MM.1S (cell line): ENCODE measurements at regions not wholly inside any gene's neighbourhood (a gene's known extent, or its start where the extent isn't known, plus 50 kb on each side); places are given as distances from the start of the nearest gene placed in this dataset.
A peak's percentile ranks its signal among the peaks of the same experiment; 100 is the strongest.

Source experiments
- DNase-seq: peaks from one replicate; pipeline ENCODE4 v3.0.0-alpha.2; 2015
- H2AFZ ChIP-seq: fragments of 300-600 bp; sonication (generic); 2 replicates; pipeline ENCODE4 v1.6.0; 2016; ENCODE audit warnings: antibody characterized with exemption, low read length
- H3F3A ChIP-seq: fragments of 300-600 bp; sonication (generic); 2 replicates; pipeline ENCODE4 v1.6.1; 2016; ENCODE audit warnings: mild to moderate bottlenecking, antibody characterized with exemption, low read length, moderate library complexity, mixed read lengths; ENCODE audit not compliant: insufficient read depth
- H3K27ac ChIP-seq: fragments of 300-600 bp; sonication (generic); 2 replicates; pipeline ENCODE4 v1.5.1; 2016; ENCODE audit warnings: mild to moderate bottlenecking, low read length
- H3K27me3 ChIP-seq: fragments of 300-600 bp; sonication (generic); replicated peaks from 2 replicates; pipeline ENCODE4 v1.6.0; 2016; ENCODE audit warnings: low read length; ENCODE audit not compliant: insufficient read depth
- H3K36me3 ChIP-seq: fragments of 300-600 bp; sonication (generic); replicated peaks from 2 replicates; pipeline ENCODE4 v1.6.1; 2016; ENCODE audit warnings: mild to moderate bottlenecking, low read length, mixed read lengths; ENCODE audit not compliant: insufficient read depth
- H3K4me1 ChIP-seq: fragments of 300-600 bp; sonication (generic); 2 replicates; pipeline ENCODE4 v1.6.1; 2016; ENCODE audit warnings: low read length, mixed read lengths
- H3K4me2 ChIP-seq: fragments of 300-600 bp; sonication (generic); 2 replicates; pipeline ENCODE4 v1.6.0; 2016; ENCODE audit warnings: low read depth, low read length
- H3K4me3 ChIP-seq: fragments of 300-600 bp; sonication (generic); 2 replicates; pipeline ENCODE4 v1.5.1; 2016; ENCODE audit warnings: low read length, mixed read lengths
- H3K79me2 ChIP-seq: fragments of 300-600 bp; sonication (generic); 2 replicates; pipeline ENCODE4 v1.6.1; 2016; ENCODE audit warnings: mixed run types, low read length, mixed read lengths
- H3K9ac ChIP-seq: fragments of 300-600 bp; sonication (generic); 2 replicates; pipeline ENCODE4 v1.6.1; 2016; ENCODE audit warnings: low read length, mixed read lengths
- H3K9me2 ChIP-seq: fragments of 300-600 bp; sonication (generic); replicated peaks from 2 replicates; pipeline ENCODE4 v1.6.1; 2016; ENCODE audit warnings: mild to moderate bottlenecking, low read length, mixed read lengths; ENCODE audit not compliant: insufficient read depth
- H3K9me3 ChIP-seq: fragments of 300-600 bp; sonication (generic); replicated peaks from 2 replicates; pipeline ENCODE4 v1.6.1; 2016; ENCODE audit warnings: mild to moderate bottlenecking, low read length, mixed read lengths; ENCODE audit not compliant: insufficient read depth
- H4K20me1 ChIP-seq: fragments of 300-600 bp; sonication (generic); 2 replicates; pipeline ENCODE4 v1.6.1; 2016; ENCODE audit warnings: mild to moderate bottlenecking, low read length, moderate library complexity, mixed read lengths; ENCODE audit not compliant: insufficient read depth
- CTCF ChIP-seq: fragments of 300-600 bp; sonication (generic); IDR thresholded peaks from 2 replicates; pipeline ENCODE4 v1.5.1; 2016; ENCODE audit warnings: antibody characterized with exemption, low read length, mixed read lengths
- EZH2 ChIP-seq: fragments of 300-600 bp; sonication (generic); optimal IDR thresholded peaks from 2 replicates; pipeline ENCODE3; 2017; ENCODE audit warnings: low read depth, mild to moderate bottlenecking, antibody characterized with exemption, low read length, mixed read lengths
- EZH2phosphoT487 ChIP-seq: fragments of 300-600 bp; sonication (generic); IDR thresholded peaks from 2 replicates; pipeline ENCODE4 v1.6.1; 2018; ENCODE audit warnings: antibody characterized with exemption, low read length

GRCh38 chr15:66638377-66638776 is 63.7 kb upstream of the SMAD6 start:
- Histone ChIP-seq H3K4me3 (no peak overlapping the region), H3K9me3 (no peaks in the 10 kb centered on the region), H3K9me2 (no peaks in the 10 kb centered on the region), H3K27me3 (no peaks in the 10 kb centered on the region), H3K27ac (peak overlapping the region; percentile 59; the same call in 1 of the 2 replicates), H3K79me2 (no peaks in the 10 kb centered on the region), H3K4me1 (peaks cover 56% of the 10 kb centered on the region), H3F3A (0 out of 2 replicates have a peak, but pooled peaks cover 7% of the 10 kb centered on the region), H3K9ac (no peak overlapping the region), H4K20me1 (no peaks in the 10 kb centered on the region), H3K36me3 (no peaks in the 10 kb centered on the region), H3K4me2 (peak overlapping the region; percentile 43), H2AFZ (peak overlapping the region; percentile 66)
- TF ChIP-seq EZH2phosphoT487 = no peak
- no peak for TF ChIP-seq EZH2
- TF ChIP-seq CTCF = no peak
- peak; percentile 88 for DNase-seq

GRCh38 chr15:66641485-66642315 is 60.3 kb upstream of the SMAD6 start:
- Histone ChIP-seq H3K9me3 (no peaks in the 10 kb centered on the region), H3K27me3 (no peaks in the 10 kb centered on the region), H3K9ac (no peak overlapping the region), H3K4me1 (peaks cover 56% of the 10 kb centered on the region), H3K9me2 (no peaks in the 10 kb centered on the region), H3K4me2 (peak overlapping the region; percentile 33), H4K20me1 (no peaks in the 10 kb centered on the region), H3K4me3 (no peak overlapping the region), H2AFZ (peak overlapping the region; percentile 42; the same call in 1 of the 2 replicates), H3K27ac (peak overlapping the region; percentile 29; the same call in 1 of the 2 replicates), H3K36me3 (no peaks in the 10 kb centered on the region), H3K79me2 (no peaks in the 10 kb centered on the region), H3F3A (0 out of 2 replicates have a peak, but pooled peaks cover 7% of the 10 kb centered on the region)
- no peak for TF ChIP-seq EZH2
- TF ChIP-seq EZH2phosphoT487 = no peak
- TF ChIP-seq CTCF = no peak
- DNase-seq = peak; percentile 27

- H3K4me3 ChIP-seq = no peak overlapping the region
- 0 out of 2 replicates have a peak, but pooled peaks cover 7% of the 10 kb centered on the region for H3F3A ChIP-seq
- no peaks in the 10 kb centered on the region for H3K79me2 ChIP-seq
- no peaks in the 10 kb centered on the region for H4K20me1 ChIP-seq
- H2AFZ ChIP-seq = no peak overlapping the region
- no peak overlapping the region for H3K9ac ChIP-seq
- no peaks in the 10 kb centered on the region for H3K9me3 ChIP-seq
- no peak overlapping the region for H3K27ac ChIP-seq
- H3K4me2 ChIP-seq = no peak overlapping the region
- H3K27me3 ChIP-seq = no peaks in the 10 kb centered on the region
- H3K4me1 ChIP-seq = peaks cover 52% of the 10 kb centered on the region
- H3K9me2 ChIP-seq = no peaks in the 10 kb centered on the region
- H3K36me3 ChIP-seq = no peaks in the 10 kb centered on the region
- DNase-seq = no peak
- TF ChIP-seq CTCF (no peak), EZH2phosphoT487 (no peak), EZH2 (no peak)
Observed at GRCh38 chr15:66642514-66642913, 59.5 kb upstream of the SMAD6 start.
